GM10248 (cell line): ENCODE measurements at regions not wholly inside any gene's neighbourhood (a gene's known extent, or its start where the extent isn't known, plus 50 kb on each side); places are given as distances from the start of the nearest gene placed in this dataset.

Experiments
- CTCF ChIA-PET: fragments of 300-600 bp; sonication (Branson Sonifier 250); formaldehyde crosslinking; extraction: SDS; loops from one replicate; lab custom pipeline; 2021; ENCODE audit warnings: antibody characterized with exemption; lab: Yijun Ruan, JAX
- POLR2A ChIA-PET: fragments of 350-650 bp; sonication (Branson Sonifier 250); formaldehyde crosslinking; extraction: SDS; loops from one replicate; lab custom pipeline; 2020; ENCODE audit warnings: antibody characterized with exemption; lab: Yijun Ruan, JAX
- DNase-seq: peaks from one replicate; pipeline ENCODE4 v3.0.0; 2012; ENCODE audit errors: extremely low spot score
- CTCF ChIP-seq: IDR thresholded peaks from 2 replicates; pipeline ENCODE4 v1.5.1; 2012; ENCODE audit warnings: mild to moderate bottlenecking, low read depth; ENCODE audit errors: extremely low read depth, missing control alignments, control extremely low read depth

GRCh38 chr1:221620437-221621384 is 121.2 kb downstream of the DUSP10 start:
- ChIA-PET POLR2A (no interaction called here), CTCF (interaction anchor here (0.9 to 1.6 kb wide), 5 partner anchors 12 to 23 kb away, joined by 3 to 5 read pairs (median 3); no protein-coding TSS in a partner anchor)
- DNase-seq, result no peak
- no peak for TF ChIP-seq CTCF

- DNase-seq, result no peak
- no peak for TF ChIP-seq CTCF
- ChIA-PET CTCF (interaction anchor here (0.9 to 1.0 kb wide), 4 partner anchors 10 to 21 kb away, joined by 3 to 4 read pairs (median 3); no protein-coding TSS in a partner anchor), POLR2A (no interaction called here)
These were observed 120.2 kb downstream of the DUSP10 start for GRCh38 chr1:221621683-221622082.

GRCh38 chr1:221622389-221622788 is 119.5 kb downstream of the DUSP10 start:
- TF ChIP-seq CTCF, result no peak
- POLR2A ChIA-PET, result no interaction called here
- CTCF ChIA-PET, result interaction anchor here (1.0 kb wide), 1 partner anchor 10 kb away, joined by 3 read pairs; no protein-coding TSS in a partner anchor
- no peak for DNase-seq

GRCh38 chr1:221625026-221625425 is 116.9 kb downstream of the DUSP10 start:
- CTCF ChIA-PET, result interaction anchor here (0.5 kb wide), 1 partner anchor 47 kb away, joined by 3 read pairs; no protein-coding TSS in a partner anchor
- TF ChIP-seq CTCF, result no peak
- DNase-seq, result no peak
- POLR2A ChIA-PET, result no interaction called here

GRCh38 chr1:221626041-221626440 is 115.8 kb downstream of the DUSP10 start:
- CTCF ChIA-PET, result no interaction called here
- no peak for TF ChIP-seq CTCF
- DNase-seq, result no peak
- POLR2A ChIA-PET, result no interaction called here

- POLR2A ChIA-PET, result no interaction called here
- DNase-seq, result no peak
- CTCF ChIA-PET, result interaction anchor here (1.0 kb wide), 1 partner anchor 469 kb away, joined by 3 read pairs; no protein-coding TSS in a partner anchor
- no peak for TF ChIP-seq CTCF
These were observed 111.7 kb downstream of the DUSP10 start for GRCh38 chr1:221630236-221630635.
